T-cell (primary cell): ENCODE measurements at regions not wholly inside any gene's neighbourhood (a gene's known extent, or its start where the extent isn't known, plus 50 kb on each side); places are given as distances from the start of the nearest gene placed in this dataset.

Experiments
- ATAC-seq, 4 experiments: fragments of 200-7000 bp in 3 of 4; fragments of 150-1000 bp in 1 of 4; cut with Tn5 transposase; replicated peaks in 1 of 4; 1 replicate in 3 of 4; 2 replicates in 1 of 4; pipeline ENCODE4 v1.10.0; 2021; ENCODE audit warnings: moderate library complexity in 3 of 4, mild to moderate bottlenecking in 2 of 4, moderate number of reproducible peaks in 1 of 4
- CTCF ChIA-PET, 2 donors: fragments of 300-600 bp; sonication (Branson Sonifier 250); formaldehyde crosslinking; loops; one replicate each; lab custom pipeline; 2022; ENCODE audit warnings: antibody characterized with exemption in 2 of 2; lab: Charles Lee
- POLR2A ChIA-PET, 2 donors: fragments of 300-600 bp; sonication (Branson Sonifier 250); formaldehyde crosslinking; loops; one replicate each; lab custom pipeline; 2022; ENCODE audit warnings: antibody characterized with exemption in 2 of 2; lab: Charles Lee
- DNase-seq, 35 experiments: peaks; one replicate each; pipeline versions ENCODE4 v3.0.0 to v3.0.0-alpha.2; 2013 to 2023
- H3K27ac ChIP-seq: one replicate; pipeline ENCODE4 v1.5.1; 2013; ENCODE audit warnings: low read length
- H3K27me3 ChIP-seq, 2 experiments: replicated peaks in 1 of 2; 1 replicate in 1 of 2; 2 replicates in 1 of 2; pipeline versions ENCODE4 v1.6.1 to v1.7.0; 2013; ENCODE audit warnings: low read length in 1 of 2, mixed read lengths in 1 of 2; ENCODE audit not compliant: control insufficient read depth in 2 of 2, insufficient read depth in 2 of 2; ENCODE audit errors: extremely low read depth in 1 of 2
- H3K36me3 ChIP-seq, 2 donors: 1 replicate in 1 of 2; 2 replicates in 1 of 2; pipeline versions ENCODE4 v1.6.1 to v1.7.0; 2013; ENCODE audit warnings: low read length in 1 of 2; ENCODE audit not compliant: control insufficient read depth in 2 of 2, insufficient read depth in 1 of 2; ENCODE audit errors: extremely low read depth in 1 of 2
- H3K4me1 ChIP-seq, 2 experiments: 1 replicate in 1 of 2; 2 replicates in 1 of 2; pipeline versions ENCODE4 v1.6.1 to v1.7.0; 2013; ENCODE audit warnings: low read length in 2 of 2, mixed read lengths in 1 of 2; ENCODE audit not compliant: insufficient read depth in 2 of 2, control insufficient read depth in 1 of 2; ENCODE audit errors: extremely low read depth in 1 of 2
- H3K4me3 ChIP-seq, 2 donors: 1 replicate in 1 of 2; 2 replicates in 1 of 2; pipeline versions ENCODE4 v1.5.1 to v1.7.0; 2013; ENCODE audit warnings: mild to moderate bottlenecking in 2 of 2, low read length in 1 of 2, moderate library complexity in 1 of 2; ENCODE audit not compliant: control insufficient read depth in 1 of 2; ENCODE audit errors: extremely low read depth in 1 of 2
- H3K9me3 ChIP-seq: 2 replicates; pipeline ENCODE4 v1.7.0; 2013
- H3K27ac Mint-ChIP-seq, 2 donors: one replicate each; pipeline ENCODE4 v1.8.0; 2020 to 2021; ENCODE audit warnings: mild to moderate bottlenecking in 2 of 2, mixed read lengths in 2 of 2
- H3K27me3 Mint-ChIP-seq, 2 donors: one replicate each; pipeline ENCODE4 v1.8.0; 2021 to 2022; ENCODE audit warnings: mixed read lengths in 2 of 2
- H3K36me3 Mint-ChIP-seq: one replicate; pipeline ENCODE4 v1.8.0; 2021; ENCODE audit warnings: mixed read lengths
- H3K4me1 Mint-ChIP-seq, 3 donors: one replicate each; pipeline ENCODE4 v1.8.0; 2020 to 2022; ENCODE audit warnings: mixed read lengths in 3 of 3, mild to moderate bottlenecking in 1 of 3
- H3K4me3 Mint-ChIP-seq, 3 donors: one replicate each; pipeline ENCODE4 v1.8.0; 2020 to 2022; ENCODE audit warnings: mild to moderate bottlenecking in 3 of 3, mixed read lengths in 3 of 3, moderate library complexity in 3 of 3
- H3K9me3 Mint-ChIP-seq, 3 donors: one replicate each; pipeline ENCODE4 v1.8.0; 2020 to 2022; ENCODE audit warnings: mixed read lengths in 3 of 3
- WGBS: methylation state at CpG from one replicate; pipeline ENCODE4 v1.1.5; 2013; ENCODE audit warnings: missing lambda C conversion rate; ENCODE audit not compliant: insufficient coverage; 5-methylcytosine and 5-hydroxymethylcytosine counted together

GRCh38 chr15:98506172-98506571 is 142.2 kb upstream of the IGF1R start:
- Mint-ChIP-seq H3K4me1 (no peaks in the 10 kb centered on the region), H3K9me3 (no peaks in the 10 kb centered on the region), H3K27ac (no peak overlapping the region), H3K4me3 (no peak overlapping the region), H3K27me3 (peaks cover 45 to 51% of the 10 kb centered on the region in 2 donors), H3K36me3 (no peaks in the 10 kb centered on the region)
- no peaks in the 10 kb centered on the region for H3K4me1 ChIP-seq
- ATAC-seq (no peak), DNase-seq (no peak)
- peaks cover 0 to 31% of the 10 kb centered on the region in 2 experiments for H3K27me3 ChIP-seq
- POLR2A ChIA-PET = no interaction called here
- no peak overlapping the region for H3K4me3 ChIP-seq
- H3K9me3 ChIP-seq = no peaks in the 10 kb centered on the region
- no peaks in the 10 kb centered on the region for H3K36me3 ChIP-seq
- 76% methylated on average over 7 of the region's 7 CpGs for WGBS
- CTCF ChIA-PET = no interaction called here
- H3K27ac ChIP-seq = no peak overlapping the region

- Mint-ChIP-seq H3K36me3 (no peaks in the 10 kb centered on the region), H3K4me3 (no peak overlapping the region), H3K27ac (no peak overlapping the region), H3K4me1 (no peaks in the 10 kb centered on the region), H3K9me3 (no peaks in the 10 kb centered on the region), H3K27me3 (peaks cover 45 to 48% of the 10 kb centered on the region in 2 donors)
- H3K4me3 ChIP-seq = no peak overlapping the region
- ChIA-PET CTCF (no interaction called here), POLR2A (no interaction called here)
- no peak for DNase-seq
- H3K27me3 ChIP-seq = peaks cover 0 to 26% of the 10 kb centered on the region in 2 experiments
- H3K27ac ChIP-seq = no peak overlapping the region
- no peak for ATAC-seq
- no peaks in the 10 kb centered on the region for H3K4me1 ChIP-seq
- 93% methylated on average over 5 of the region's 7 CpGs for WGBS
- H3K9me3 ChIP-seq = no peaks in the 10 kb centered on the region
- no peaks in the 10 kb centered on the region for H3K36me3 ChIP-seq
These were observed 141.6 kb upstream of the IGF1R start for GRCh38 chr15:98506711-98507110.

GRCh38 chr15:98513428-98513986 is 134.8 kb upstream of the IGF1R start:
- Mint-ChIP-seq H3K27me3 (peaks cover 3 to 5% of the 10 kb centered on the region in 2 donors), H3K9me3 (no peaks in the 10 kb centered on the region), H3K4me1 (no peaks in the 10 kb centered on the region), H3K36me3 (no peaks in the 10 kb centered on the region), H3K4me3 (no peak overlapping the region), H3K27ac (no peak overlapping the region)
- H3K27me3 ChIP-seq = no peaks in the 10 kb centered on the region
- no peaks in the 10 kb centered on the region for H3K9me3 ChIP-seq
- no peaks in the 10 kb centered on the region for H3K36me3 ChIP-seq
- no peak overlapping the region for H3K4me3 ChIP-seq
- CTCF ChIA-PET = interaction anchor here (0.5 to 1.4 kb wide), 4 partner anchors 9 to 544 kb away, joined by 3 to 4 read pairs (median 4); no protein-coding TSS in a partner anchor
- no peak for DNase-seq
- POLR2A ChIA-PET = no interaction called here
- ATAC-seq = no peak
- no peak overlapping the region for H3K27ac ChIP-seq
- WGBS = no CpG with 5 or more reads among the region's 7 CpGs
- H3K4me1 ChIP-seq = no peaks in the 10 kb centered on the region

- WGBS = 95% methylated on average over 7 of the region's 11 CpGs
These were observed 134.2 kb upstream of the IGF1R start for GRCh38 chr15:98514034-98514622.

GRCh38 chr15:98518823-98519561 is 129.3 kb upstream of the IGF1R start:
- no peaks in the 10 kb centered on the region for H3K9me3 Mint-ChIP-seq
- 8% methylated on average over 7 of the region's 19 CpGs for WGBS
- DNase-seq = peak in 34 of 35 experiments; percentile 2 to 83 (median 28)
- peak; percentile 53 to 81 (median 66) for ATAC-seq
- H3K4me1 ChIP-seq = no peaks in the 10 kb centered on the region
- POLR2A ChIA-PET = no interaction called here
- H3K27me3 Mint-ChIP-seq = peaks cover 0 to 5% of the 10 kb centered on the region in 2 donors
- no peak overlapping the region for H3K4me3 ChIP-seq
- no peaks in the 10 kb centered on the region for H3K9me3 ChIP-seq
- H3K36me3 Mint-ChIP-seq = no peaks in the 10 kb centered on the region
- H3K4me1 Mint-ChIP-seq = peaks cover 5 to 7% (median 6%) of the 10 kb centered on the region in 3 donors
- no peak overlapping the region for H3K27ac ChIP-seq
- H3K27ac Mint-ChIP-seq = no peak overlapping the region
- CTCF ChIA-PET = interaction anchor here (0.7 to 2.9 kb wide), 14 partner anchors 25 to 385 kb away, joined by 3 to 19 read pairs (median 4); no protein-coding TSS in a partner anchor
- no peaks in the 10 kb centered on the region for H3K27me3 ChIP-seq
- H3K4me3 Mint-ChIP-seq = no peak overlapping the region
- H3K36me3 ChIP-seq = no peaks in the 10 kb centered on the region

More at GRCh38 chr15:98514034-98514622, 134.2 kb upstream of the IGF1R start:
- H3K9me3 ChIP-seq = no peaks in the 10 kb centered on the region
- no peak for DNase-seq
- no peaks in the 10 kb centered on the region for H3K4me1 ChIP-seq
- Mint-ChIP-seq H3K27me3 (peaks cover 3% of the 10 kb centered on the region in 2 donors), H3K27ac (no peak overlapping the region), H3K4me1 (peaks cover 3 to 4% (median 3%) of the 10 kb centered on the region in 3 donors), H3K36me3 (no peaks in the 10 kb centered on the region), H3K9me3 (no peaks in the 10 kb centered on the region), H3K4me3 (no peak overlapping the region)
- H3K27ac ChIP-seq = no peak overlapping the region
- no peaks in the 10 kb centered on the region for H3K36me3 ChIP-seq
- no peak for ATAC-seq
- ChIA-PET CTCF (interaction anchor here (0.7 to 1.4 kb wide), 3 partner anchors 8 to 676 kb away, joined by 3 to 4 read pairs (median 3); no protein-coding TSS in a partner anchor), POLR2A (no interaction called here)
- H3K27me3 ChIP-seq = no peaks in the 10 kb centered on the region
- no peak overlapping the region for H3K4me3 ChIP-seq

GRCh38 chr15:98519767-98520550 is 128.4 kb upstream of the IGF1R start:
- Mint-ChIP-seq H3K9me3 (no peaks in the 10 kb centered on the region), H3K4me1 (peaks cover 5 to 7% (median 6%) of the 10 kb centered on the region in 3 donors), H3K4me3 (no peak overlapping the region), H3K27me3 (peaks cover 3 to 5% of the 10 kb centered on the region in 2 donors), H3K27ac (no peak overlapping the region), H3K36me3 (no peaks in the 10 kb centered on the region)
- Histone ChIP-seq H3K27ac (no peak overlapping the region), H3K36me3 (no peaks in the 10 kb centered on the region), H3K4me1 (no peaks in the 10 kb centered on the region), H3K9me3 (no peaks in the 10 kb centered on the region), H3K27me3 (peaks cover 0 to under 1% of the 10 kb centered on the region in 2 experiments), H3K4me3 (no peak overlapping the region)
- DNase-seq (no peak), ATAC-seq (no peak)
- WGBS = 80% methylated on average over 1 of the region's 10 CpGs
- POLR2A ChIA-PET = no interaction called here
- CTCF ChIA-PET = interaction anchor here (0.5 to 2.9 kb wide), 9 partner anchors 19 to 363 kb away, joined by 3 to 19 read pairs (median 4); no protein-coding TSS in a partner anchor
